WTC11 (cell line): ENCODE measurements at regions not wholly inside any gene's neighbourhood (a gene's known extent, or its start where the extent isn't known, plus 50 kb on each side); places are given as distances from the start of the nearest gene placed in this dataset.

Source experiments
- ATAC-seq: fragments of 200-7000 bp; cut with Tn5 transposase; 2 replicates; pipeline ENCODE4 v1.10.0; 2021; ENCODE audit warnings: mild to moderate bottlenecking, moderate library complexity
- CTCF ChIA-PET: fragments of 300-600 bp; sonication (Branson Sonifier 250); formaldehyde crosslinking; loops from one replicate; lab custom pipeline; 2021; ENCODE audit warnings: antibody characterized with exemption; lab: Charles Lee
- POLR2A ChIA-PET: fragments of 350-600 bp; sonication (Branson Sonifier 250); formaldehyde crosslinking; loops from one replicate; lab custom pipeline; 2021; ENCODE audit warnings: antibody characterized with exemption; lab: Charles Lee
- DNase-seq: peaks from one replicate; pipeline ENCODE4 v3.0.0; 2021; ENCODE audit warnings: low spot score
- H3K27ac Mint-ChIP-seq: 2 replicates; pipeline ENCODE4 v1.8.0; 2021; ENCODE audit warnings: mixed read lengths
- H3K27me3 Mint-ChIP-seq: 2 replicates; pipeline ENCODE4 v1.8.0; 2021; ENCODE audit warnings: low read depth, mild to moderate bottlenecking, moderate library complexity, mixed read lengths
- H3K36me3 Mint-ChIP-seq: 2 replicates; pipeline ENCODE4 v1.8.0; 2021; ENCODE audit warnings: mixed read lengths
- H3K4me1 Mint-ChIP-seq: 2 replicates; pipeline ENCODE4 v1.8.0; 2022; ENCODE audit warnings: mixed read lengths
- H3K4me3 Mint-ChIP-seq: 2 replicates; pipeline ENCODE4 v1.8.0; 2021; ENCODE audit warnings: mild to moderate bottlenecking, moderate library complexity, mixed read lengths
- H3K9me3 Mint-ChIP-seq: 2 replicates; pipeline ENCODE4 v1.8.0; 2021; ENCODE audit warnings: mixed read lengths
- ATF1 ChIP-seq: sonication (generic); formaldehyde crosslinking; IDR thresholded peaks from 2 replicates; pipeline ENCODE4 v1.8.1; 2023; ENCODE audit warnings: mild to moderate bottlenecking, moderate library complexity, missing genetic modification reagents
- CREB1 ChIP-seq: sonication (generic); formaldehyde crosslinking; IDR thresholded peaks from 2 replicates; pipeline ENCODE4 v1.8.0; 2023; ENCODE audit warnings: mild to moderate bottlenecking, missing genetic modification reagents
- CREM ChIP-seq: sonication (generic); formaldehyde crosslinking; IDR thresholded peaks from 2 replicates; pipeline ENCODE4 v1.8.1; 2022; ENCODE audit warnings: mild to moderate bottlenecking, missing genetic modification reagents, moderate library complexity
- HMGA2 ChIP-seq: fragments of 250-450 bp; sonication (Bioruptor Pico); IDR thresholded peaks from 2 replicates; pipeline ENCODE4 v1.4.0; 2021; ENCODE audit warnings: mild to moderate bottlenecking, moderate library complexity
- JUN ChIP-seq: sonication (generic); formaldehyde crosslinking; IDR thresholded peaks from 2 replicates; pipeline ENCODE4 v1.8.0; 2023; ENCODE audit warnings: mild to moderate bottlenecking, missing genetic modification reagents
- MXD4 ChIP-seq: fragments of 250-450 bp; sonication (Bioruptor Pico); IDR thresholded peaks from 2 replicates; pipeline ENCODE4 v1.8.0; 2021; ENCODE audit warnings: mild to moderate bottlenecking, moderate library complexity, borderline replicate concordance
- MYBL2 ChIP-seq: sonication (generic); formaldehyde crosslinking; IDR thresholded peaks from 2 replicates; pipeline ENCODE4 v1.8.1; 2023; ENCODE audit warnings: mild to moderate bottlenecking, moderate library complexity, missing genetic modification reagents
- ZNF317 ChIP-seq: sonication (generic); formaldehyde crosslinking; IDR thresholded peaks from 2 replicates; pipeline ENCODE4 v1.8.1; 2023; ENCODE audit warnings: low read depth, mild to moderate bottlenecking, moderate library complexity, missing genetic modification reagents, borderline replicate concordance
- TF ChIP-seq, protein P1 (sequence below): sonication (generic); formaldehyde crosslinking; IDR thresholded peaks from 2 replicates; pipeline ENCODE4 v1.8.1; 2022; ENCODE audit warnings: mild to moderate bottlenecking, missing genetic modification reagents, moderate library complexity, borderline replicate concordance
- TF ChIP-seq, protein P2 (sequence below): fragments of 250-450 bp; sonication (Bioruptor Pico); IDR thresholded peaks from 2 replicates; pipeline ENCODE4 v1.9.0; 2021; ENCODE audit warnings: mild to moderate bottlenecking
- TF ChIP-seq, protein P3 (sequence below): sonication (generic); formaldehyde crosslinking; IDR thresholded peaks from 2 replicates; pipeline ENCODE4 v1.8.1; 2023; ENCODE audit warnings: mild to moderate bottlenecking, missing genetic modification reagents
- TF ChIP-seq, protein P4 (sequence below): sonication (generic); formaldehyde crosslinking; IDR thresholded peaks from 2 replicates; pipeline ENCODE4 v1.8.0; 2022; ENCODE audit warnings: missing genetic modification reagents
- TF ChIP-seq, protein P5 (sequence below): fragments of 250-450 bp; sonication (Bioruptor Pico); IDR thresholded peaks from 2 replicates; pipeline ENCODE4 v2.1.2; 2022; ENCODE audit warnings: mild to moderate bottlenecking, moderate library complexity
- TF ChIP-seq, protein P6 (sequence below): fragments of 250-450 bp; sonication (Bioruptor Pico); IDR thresholded peaks from 2 replicates; pipeline ENCODE4 v1.9.0; 2021; ENCODE audit warnings: mild to moderate bottlenecking, borderline replicate concordance

DNA sequence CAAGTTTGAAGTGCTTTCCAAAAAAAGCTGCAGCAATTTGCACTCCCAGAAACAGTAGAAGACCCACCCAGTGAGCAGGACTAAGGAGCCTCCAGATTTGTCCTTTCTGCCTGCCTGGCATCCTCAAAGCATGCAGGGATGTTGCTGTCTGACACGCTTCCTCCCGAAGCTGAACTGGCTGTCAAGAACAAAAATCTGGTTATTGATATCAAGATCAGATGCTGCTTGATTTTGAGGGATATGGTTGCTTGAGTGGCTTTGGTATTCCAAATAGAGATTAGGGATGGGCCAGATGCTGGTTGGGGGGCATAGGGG lies 143.3 kb downstream of the MRPS6 start:
- Mint-ChIP-seq H3K4me3 (no peak overlapping the region), H3K4me1 (peaks cover 12% of the 10 kb centered on the region), H3K9me3 (peaks cover 9% of the 10 kb centered on the region), H3K27me3 (no peaks in the 10 kb centered on the region), H3K36me3 (peaks cover 9% of the 10 kb centered on the region), H3K27ac (no peak overlapping the region)
- DNase-seq: no peak
- POLR2A ChIA-PET: no interaction called here
- no peak for ATAC-seq
- CTCF ChIA-PET: interaction anchor here (1.6 kb wide), 1 partner anchor 15 kb away, joined by 8 read pairs; no protein-coding TSS in a partner anchor
- TF ChIP-seq CREB1 (CRISPR knock-in tag) (no peak), HMGA2 (CRISPR knock-in tag) (no peak), MYBL2 (CRISPR knock-in tag) (no peak), JUN (no peak), CREM (CRISPR knock-in tag) (no peak), ZNF317 (CRISPR knock-in tag) (no peak), ATF1 (no peak), MXD4 (CRISPR knock-in tag) (no peak)
- TF ChIP-seq, protein P1, sequence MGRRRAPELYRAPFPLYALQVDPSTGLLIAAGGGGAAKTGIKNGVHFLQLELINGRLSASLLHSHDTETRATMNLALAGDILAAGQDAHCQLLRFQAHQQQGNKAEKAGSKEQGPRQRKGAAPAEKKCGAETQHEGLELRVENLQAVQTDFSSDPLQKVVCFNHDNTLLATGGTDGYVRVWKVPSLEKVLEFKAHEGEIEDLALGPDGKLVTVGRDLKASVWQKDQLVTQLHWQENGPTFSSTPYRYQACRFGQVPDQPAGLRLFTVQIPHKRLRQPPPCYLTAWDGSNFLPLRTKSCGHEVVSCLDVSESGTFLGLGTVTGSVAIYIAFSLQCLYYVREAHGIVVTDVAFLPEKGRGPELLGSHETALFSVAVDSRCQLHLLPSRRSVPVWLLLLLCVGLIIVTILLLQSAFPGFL (CRISPR knock-in tag): no peak
- TF ChIP-seq, protein P2, sequence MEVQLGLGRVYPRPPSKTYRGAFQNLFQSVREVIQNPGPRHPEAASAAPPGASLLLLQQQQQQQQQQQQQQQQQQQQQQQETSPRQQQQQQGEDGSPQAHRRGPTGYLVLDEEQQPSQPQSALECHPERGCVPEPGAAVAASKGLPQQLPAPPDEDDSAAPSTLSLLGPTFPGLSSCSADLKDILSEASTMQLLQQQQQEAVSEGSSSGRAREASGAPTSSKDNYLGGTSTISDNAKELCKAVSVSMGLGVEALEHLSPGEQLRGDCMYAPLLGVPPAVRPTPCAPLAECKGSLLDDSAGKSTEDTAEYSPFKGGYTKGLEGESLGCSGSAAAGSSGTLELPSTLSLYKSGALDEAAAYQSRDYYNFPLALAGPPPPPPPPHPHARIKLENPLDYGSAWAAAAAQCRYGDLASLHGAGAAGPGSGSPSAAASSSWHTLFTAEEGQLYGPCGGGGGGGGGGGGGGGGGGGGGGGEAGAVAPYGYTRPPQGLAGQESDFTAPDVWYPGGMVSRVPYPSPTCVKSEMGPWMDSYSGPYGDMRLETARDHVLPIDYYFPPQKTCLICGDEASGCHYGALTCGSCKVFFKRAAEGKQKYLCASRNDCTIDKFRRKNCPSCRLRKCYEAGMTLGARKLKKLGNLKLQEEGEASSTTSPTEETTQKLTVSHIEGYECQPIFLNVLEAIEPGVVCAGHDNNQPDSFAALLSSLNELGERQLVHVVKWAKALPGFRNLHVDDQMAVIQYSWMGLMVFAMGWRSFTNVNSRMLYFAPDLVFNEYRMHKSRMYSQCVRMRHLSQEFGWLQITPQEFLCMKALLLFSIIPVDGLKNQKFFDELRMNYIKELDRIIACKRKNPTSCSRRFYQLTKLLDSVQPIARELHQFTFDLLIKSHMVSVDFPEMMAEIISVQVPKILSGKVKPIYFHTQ: no peak
- TF ChIP-seq, protein P3, sequence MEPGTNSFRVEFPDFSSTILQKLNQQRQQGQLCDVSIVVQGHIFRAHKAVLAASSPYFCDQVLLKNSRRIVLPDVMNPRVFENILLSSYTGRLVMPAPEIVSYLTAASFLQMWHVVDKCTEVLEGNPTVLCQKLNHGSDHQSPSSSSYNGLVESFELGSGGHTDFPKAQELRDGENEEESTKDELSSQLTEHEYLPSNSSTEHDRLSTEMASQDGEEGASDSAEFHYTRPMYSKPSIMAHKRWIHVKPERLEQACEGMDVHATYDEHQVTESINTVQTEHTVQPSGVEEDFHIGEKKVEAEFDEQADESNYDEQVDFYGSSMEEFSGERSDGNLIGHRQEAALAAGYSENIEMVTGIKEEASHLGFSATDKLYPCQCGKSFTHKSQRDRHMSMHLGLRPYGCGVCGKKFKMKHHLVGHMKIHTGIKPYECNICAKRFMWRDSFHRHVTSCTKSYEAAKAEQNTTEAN (CRISPR knock-in tag): no peak
- TF ChIP-seq, protein P4, sequence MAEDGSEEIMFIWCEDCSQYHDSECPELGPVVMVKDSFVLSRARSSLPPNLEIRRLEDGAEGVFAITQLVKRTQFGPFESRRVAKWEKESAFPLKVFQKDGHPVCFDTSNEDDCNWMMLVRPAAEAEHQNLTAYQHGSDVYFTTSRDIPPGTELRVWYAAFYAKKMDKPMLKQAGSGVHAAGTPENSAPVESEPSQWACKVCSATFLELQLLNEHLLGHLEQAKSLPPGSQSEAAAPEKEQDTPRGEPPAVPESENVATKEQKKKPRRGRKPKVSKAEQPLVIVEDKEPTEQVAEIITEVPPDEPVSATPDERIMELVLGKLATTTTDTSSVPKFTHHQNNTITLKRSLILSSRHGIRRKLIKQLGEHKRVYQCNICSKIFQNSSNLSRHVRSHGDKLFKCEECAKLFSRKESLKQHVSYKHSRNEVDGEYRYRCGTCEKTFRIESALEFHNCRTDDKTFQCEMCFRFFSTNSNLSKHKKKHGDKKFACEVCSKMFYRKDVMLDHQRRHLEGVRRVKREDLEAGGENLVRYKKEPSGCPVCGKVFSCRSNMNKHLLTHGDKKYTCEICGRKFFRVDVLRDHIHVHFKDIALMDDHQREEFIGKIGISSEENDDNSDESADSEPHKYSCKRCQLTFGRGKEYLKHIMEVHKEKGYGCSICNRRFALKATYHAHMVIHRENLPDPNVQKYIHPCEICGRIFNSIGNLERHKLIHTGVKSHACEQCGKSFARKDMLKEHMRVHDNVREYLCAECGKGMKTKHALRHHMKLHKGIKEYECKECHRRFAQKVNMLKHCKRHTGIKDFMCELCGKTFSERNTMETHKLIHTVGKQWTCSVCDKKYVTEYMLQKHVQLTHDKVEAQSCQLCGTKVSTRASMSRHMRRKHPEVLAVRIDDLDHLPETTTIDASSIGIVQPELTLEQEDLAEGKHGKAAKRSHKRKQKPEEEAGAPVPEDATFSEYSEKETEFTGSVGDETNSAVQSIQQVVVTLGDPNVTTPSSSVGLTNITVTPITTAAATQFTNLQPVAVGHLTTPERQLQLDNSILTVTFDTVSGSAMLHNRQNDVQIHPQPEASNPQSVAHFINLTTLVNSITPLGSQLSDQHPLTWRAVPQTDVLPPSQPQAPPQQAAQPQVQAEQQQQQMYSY: no peak
- TF ChIP-seq, protein P5, sequence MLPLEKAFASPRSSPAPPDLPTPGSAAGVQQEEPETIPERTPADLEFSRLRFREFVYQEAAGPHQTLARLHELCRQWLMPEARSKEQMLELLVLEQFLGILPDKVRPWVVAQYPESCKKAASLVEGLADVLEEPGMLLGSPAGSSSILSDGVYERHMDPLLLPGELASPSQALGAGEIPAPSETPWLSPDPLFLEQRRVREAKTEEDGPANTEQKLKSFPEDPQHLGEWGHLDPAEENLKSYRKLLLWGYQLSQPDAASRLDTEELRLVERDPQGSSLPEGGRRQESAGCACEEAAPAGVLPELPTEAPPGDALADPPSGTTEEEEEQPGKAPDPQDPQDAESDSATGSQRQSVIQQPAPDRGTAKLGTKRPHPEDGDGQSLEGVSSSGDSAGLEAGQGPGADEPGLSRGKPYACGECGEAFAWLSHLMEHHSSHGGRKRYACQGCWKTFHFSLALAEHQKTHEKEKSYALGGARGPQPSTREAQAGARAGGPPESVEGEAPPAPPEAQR (CRISPR knock-in tag): no peak
- TF ChIP-seq, protein P6, sequence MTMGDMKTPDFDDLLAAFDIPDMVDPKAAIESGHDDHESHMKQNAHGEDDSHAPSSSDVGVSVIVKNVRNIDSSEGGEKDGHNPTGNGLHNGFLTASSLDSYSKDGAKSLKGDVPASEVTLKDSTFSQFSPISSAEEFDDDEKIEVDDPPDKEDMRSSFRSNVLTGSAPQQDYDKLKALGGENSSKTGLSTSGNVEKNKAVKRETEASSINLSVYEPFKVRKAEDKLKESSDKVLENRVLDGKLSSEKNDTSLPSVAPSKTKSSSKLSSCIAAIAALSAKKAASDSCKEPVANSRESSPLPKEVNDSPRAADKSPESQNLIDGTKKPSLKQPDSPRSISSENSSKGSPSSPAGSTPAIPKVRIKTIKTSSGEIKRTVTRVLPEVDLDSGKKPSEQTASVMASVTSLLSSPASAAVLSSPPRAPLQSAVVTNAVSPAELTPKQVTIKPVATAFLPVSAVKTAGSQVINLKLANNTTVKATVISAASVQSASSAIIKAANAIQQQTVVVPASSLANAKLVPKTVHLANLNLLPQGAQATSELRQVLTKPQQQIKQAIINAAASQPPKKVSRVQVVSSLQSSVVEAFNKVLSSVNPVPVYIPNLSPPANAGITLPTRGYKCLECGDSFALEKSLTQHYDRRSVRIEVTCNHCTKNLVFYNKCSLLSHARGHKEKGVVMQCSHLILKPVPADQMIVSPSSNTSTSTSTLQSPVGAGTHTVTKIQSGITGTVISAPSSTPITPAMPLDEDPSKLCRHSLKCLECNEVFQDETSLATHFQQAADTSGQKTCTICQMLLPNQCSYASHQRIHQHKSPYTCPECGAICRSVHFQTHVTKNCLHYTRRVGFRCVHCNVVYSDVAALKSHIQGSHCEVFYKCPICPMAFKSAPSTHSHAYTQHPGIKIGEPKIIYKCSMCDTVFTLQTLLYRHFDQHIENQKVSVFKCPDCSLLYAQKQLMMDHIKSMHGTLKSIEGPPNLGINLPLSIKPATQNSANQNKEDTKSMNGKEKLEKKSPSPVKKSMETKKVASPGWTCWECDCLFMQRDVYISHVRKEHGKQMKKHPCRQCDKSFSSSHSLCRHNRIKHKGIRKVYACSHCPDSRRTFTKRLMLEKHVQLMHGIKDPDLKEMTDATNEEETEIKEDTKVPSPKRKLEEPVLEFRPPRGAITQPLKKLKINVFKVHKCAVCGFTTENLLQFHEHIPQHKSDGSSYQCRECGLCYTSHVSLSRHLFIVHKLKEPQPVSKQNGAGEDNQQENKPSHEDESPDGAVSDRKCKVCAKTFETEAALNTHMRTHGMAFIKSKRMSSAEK (CRISPR knock-in tag): no peak
